IMR-90 (cell line): ENCODE measurements at regions not wholly inside any gene's neighbourhood (a gene's known extent, or its start where the extent isn't known, plus 50 kb on each side); places are given as distances from the start of the nearest gene placed in this dataset.

Experiments
- ATAC-seq: fragments of 200-7000 bp; cut with Tn5 transposase; 2 replicates; pipeline ENCODE4 v1.9.1; 2020; ENCODE audit warnings: low read depth, mild to moderate bottlenecking, moderate library complexity
- BruUV-seq: library from RNA; stranded (reverse); fragments of 400-500 nt; replicated peaks from 2 replicates; lab custom pipeline; 2021; lab: Mats Ljungman, UMichigan
- CTCF ChIA-PET: fragments of 300-600 bp; formaldehyde crosslinking; extraction: SDS; loops from one replicate; lab custom pipeline; 2021; ENCODE audit warnings: antibody characterized with exemption; lab: Yijun Ruan, JAX
- POLR2A ChIA-PET: fragments of 300-600 bp; sonication (Branson Sonifier 250); formaldehyde crosslinking; loops from one replicate; lab custom pipeline; 2022; ENCODE audit warnings: antibody characterized with exemption; ENCODE audit not compliant: unreplicated experiment; lab: Charles Lee
- DNase-seq: peaks from one replicate; pipeline ENCODE4 v3.0.0; 2013
- H2AFZ ChIP-seq: replicated peaks from 2 replicates; pipeline ENCODE3; 2013; ENCODE audit warnings: low read length, mild to moderate bottlenecking; ENCODE audit not compliant: poor library complexity
- H2AK5ac ChIP-seq: 2 replicates; pipeline ENCODE4 v1.6.1; 2013; ENCODE audit warnings: low read depth, low read length, inconsistent platforms
- H2AK9ac ChIP-seq: replicated peaks from 2 replicates; pipeline ENCODE3; 2013; ENCODE audit warnings: mild to moderate bottlenecking, low read depth, low read length, moderate library complexity; ENCODE audit not compliant: poor library complexity
- H2BK120ac ChIP-seq: 2 replicates; pipeline ENCODE4 v1.6.1; 2013; ENCODE audit warnings: low read depth, low read length, inconsistent platforms
- H2BK15ac ChIP-seq: 3 replicates; pipeline ENCODE4 v1.6.1; 2013; ENCODE audit warnings: low read depth, low read length, inconsistent platforms
- H2BK20ac ChIP-seq: 2 replicates; pipeline ENCODE4 v1.6.1; 2013; ENCODE audit warnings: low read depth, mild to moderate bottlenecking, inconsistent platforms, low read length, moderate library complexity
- H2BK5ac ChIP-seq: 2 replicates; pipeline ENCODE4 v1.6.1; 2013; ENCODE audit warnings: mild to moderate bottlenecking, low read depth, low read length, inconsistent platforms; ENCODE audit not compliant: poor library complexity, severe bottlenecking
- H3K14ac ChIP-seq: replicated peaks from 2 replicates; pipeline ENCODE4 v1.6.1; 2013; ENCODE audit warnings: low read depth, low read length, inconsistent platforms
- H3K18ac ChIP-seq: 2 replicates; pipeline ENCODE4 v1.6.1; 2013; ENCODE audit warnings: low read depth, low read length, control low read depth
- H3K23ac ChIP-seq: 2 replicates; pipeline ENCODE4 v1.6.1; 2013; ENCODE audit warnings: low read depth, low read length, inconsistent platforms
- H3K27ac ChIP-seq: 2 replicates; pipeline ENCODE4 v1.5.1; 2013; ENCODE audit warnings: mild to moderate bottlenecking, control low read depth, low read length; ENCODE audit not compliant: insufficient read depth
- H3K27me3 ChIP-seq: 2 replicates; pipeline ENCODE4 v1.6.1; 2013; ENCODE audit warnings: low read length; ENCODE audit not compliant: control insufficient read depth, insufficient read depth
- H3K36me3 ChIP-seq: 2 replicates; pipeline ENCODE4 v1.6.1; 2013; ENCODE audit warnings: low read length, mixed read lengths; ENCODE audit not compliant: control insufficient read depth, insufficient read depth
- H3K4ac ChIP-seq: 2 replicates; pipeline ENCODE4 v1.6.1; 2013; ENCODE audit warnings: low read depth, low read length, inconsistent platforms
- H3K4me1 ChIP-seq: 2 replicates; pipeline ENCODE4 v1.6.1; 2013; ENCODE audit warnings: low read length, mixed read lengths; ENCODE audit not compliant: control insufficient read depth, insufficient read depth
- H3K4me2 ChIP-seq: 2 replicates; pipeline ENCODE4 v1.6.1; 2013; ENCODE audit warnings: low read depth, mild to moderate bottlenecking, control low read depth, low read length, moderate library complexity
- H3K4me3 ChIP-seq: 2 replicates; pipeline ENCODE4 v1.5.1; 2013; ENCODE audit warnings: low read depth, mild to moderate bottlenecking, control low read depth, low read length, moderate library complexity; ENCODE audit not compliant: insufficient read depth
- H3K56ac ChIP-seq: 2 replicates; pipeline ENCODE4 v1.6.1; 2013; ENCODE audit warnings: low read length, inconsistent platforms; ENCODE audit not compliant: insufficient read depth; ENCODE audit errors: extremely low read depth
- H3K79me1 ChIP-seq, 2 experiments: 2 replicates each; pipeline ENCODE4 v1.6.1; 2013; ENCODE audit warnings: low read length in 2 of 2, inconsistent platforms in 1 of 2, low read depth in 1 of 2
- H3K9ac ChIP-seq: 2 replicates; pipeline ENCODE4 v1.6.1; 2013; ENCODE audit warnings: low read depth, low read length, control low read depth
- H3K9me1 ChIP-seq: 2 replicates; pipeline ENCODE4 v1.6.1; 2013; ENCODE audit warnings: low read length, inconsistent platforms; ENCODE audit not compliant: insufficient read depth
- H3K9me3 ChIP-seq: 2 replicates; pipeline ENCODE4 v1.6.1; 2013; ENCODE audit warnings: low read length; ENCODE audit not compliant: control insufficient read depth, insufficient read depth
- H4K20me1 ChIP-seq: 2 replicates; pipeline ENCODE4 v1.6.1; 2013; ENCODE audit warnings: low read length, inconsistent platforms; ENCODE audit not compliant: insufficient read depth
- H4K5ac ChIP-seq: 2 replicates; pipeline ENCODE4 v1.6.1; 2013; ENCODE audit warnings: mild to moderate bottlenecking, low read depth, low read length, control low read depth
- H4K8ac ChIP-seq, 2 experiments: 2 replicates each; pipeline ENCODE4 v1.6.1; 2013; ENCODE audit warnings: low read depth in 2 of 2, low read length in 2 of 2, control low read depth in 1 of 2, inconsistent platforms in 1 of 2
- H4K91ac ChIP-seq: 2 replicates; pipeline ENCODE4 v1.6.1; 2013; ENCODE audit warnings: low read depth, low read length, inconsistent platforms; ENCODE audit not compliant: insufficient read depth
- BHLHE40 ChIP-seq: fragments of 150-350 bp; IDR thresholded peaks from 2 replicates; pipeline ENCODE4 v1.6.1; 2016; ENCODE audit warnings: mild to moderate bottlenecking, low read depth, low read length
- CEBPB ChIP-seq: IDR thresholded peaks from 2 replicates; pipeline ENCODE4 v1.6.1; 2012; ENCODE audit warnings: low read depth, low read length, improper control_type of control experiment
- CHD1 ChIP-seq: IDR thresholded peaks from 2 replicates; pipeline ENCODE4 v1.6.1; 2012; ENCODE audit warnings: low read depth, low read length, improper control_type of control experiment
- FOS ChIP-seq: fragments of 150-350 bp; IDR thresholded peaks from 2 replicates; pipeline ENCODE4 v1.6.1; 2016; ENCODE audit warnings: low read depth, low read length
- MAFK ChIP-seq: IDR thresholded peaks from 2 replicates; pipeline ENCODE4 v1.6.1; 2012; ENCODE audit warnings: low read depth, low read length, improper control_type of control experiment
- MAZ ChIP-seq: IDR thresholded peaks from 2 replicates; pipeline ENCODE4 v1.6.1; 2012; ENCODE audit warnings: low read depth, mild to moderate bottlenecking, low read length, improper control_type of control experiment, moderate library complexity, borderline replicate concordance
- MXI1 ChIP-seq: IDR thresholded peaks from 2 replicates; pipeline ENCODE4 v1.6.1; 2012; ENCODE audit warnings: low read depth, mild to moderate bottlenecking, low read length, moderate library complexity, borderline replicate concordance
- NFE2L2 ChIP-seq: fragments of 150-350 bp; IDR thresholded peaks from 2 replicates; pipeline ENCODE4 v1.6.1; 2016; ENCODE audit warnings: low read depth, mild to moderate bottlenecking, low read length
- POLR2A ChIP-seq: IDR thresholded peaks from 2 replicates; pipeline ENCODE4 v1.6.1; 2012; ENCODE audit warnings: mild to moderate bottlenecking, low read depth, low read length
- RAD21 ChIP-seq: IDR thresholded peaks from 2 replicates; pipeline ENCODE4 v1.6.1; 2012; ENCODE audit warnings: low read length, improper control_type of control experiment
- RCOR1 ChIP-seq: IDR thresholded peaks from 2 replicates; pipeline ENCODE4 v1.6.1; 2012; ENCODE audit warnings: mild to moderate bottlenecking, low read length, improper control_type of control experiment; ENCODE audit not compliant: insufficient replicate concordance
- RFX5 ChIP-seq: IDR thresholded peaks from 2 replicates; pipeline ENCODE4 v1.8.0; 2012; ENCODE audit warnings: low read depth, mild to moderate bottlenecking, low read length, moderate library complexity
- SMC3 ChIP-seq: fragments of 150-350 bp; IDR thresholded peaks from 2 replicates; pipeline ENCODE4 v1.6.1; 2016; ENCODE audit warnings: low read depth, mild to moderate bottlenecking, antibody characterized with exemption, low read length, moderate library complexity
- WGBS, 2 experiments: methylation state at CpG; one replicate each; pipeline versions ENCODE4 v1.1.5 to v1.1.7; 2013; ENCODE audit warnings: missing lambda C conversion rate in 2 of 2; ENCODE audit not compliant: insufficient read length in 1 of 2; ENCODE audit errors: extremely low coverage in 2 of 2; 5-methylcytosine and 5-hydroxymethylcytosine counted together
- dilution Hi-C: fragments of 300-500 bp; cut with HindIII; formaldehyde crosslinking; loops from one replicate; pipeline ENCODE4 v1.14.3; 2018; ENCODE audit warnings: low sequenced_read_pairs; ENCODE audit not compliant: unreplicated experiment
- in situ Hi-C: fragments of 300-500 bp; cut with MboI; formaldehyde crosslinking; loops from 3 replicates; pipeline ENCODE4 v1.14.3; 2019; ENCODE audit warnings: low sequenced_read_pairs, inconsistent platforms, mixed read lengths
- intact Hi-C: fragments of 100-400 bp; cut with micrococcal nuclease; formaldehyde crosslinking; loops from 2 replicates; pipeline ENCODE4 v1.10.0; 2022
- TF ChIP-seq, protein P1 (sequence below): fragments of 150-350 bp; IDR thresholded peaks from 2 replicates; pipeline ENCODE4 v1.6.1; 2016; ENCODE audit warnings: low read depth, mild to moderate bottlenecking, low read length, moderate library complexity, borderline replicate concordance
- TF ChIP-seq, protein P2 (sequence below): fragments of 150-350 bp; IDR thresholded peaks from 2 replicates; pipeline ENCODE4 v1.6.1; 2017; ENCODE audit warnings: mild to moderate bottlenecking, antibody characterized with exemption, low read length, low read depth
- TF ChIP-seq, protein P3 (sequence below): conservative IDR thresholded peaks from 2 replicates; pipeline ENCODE4 v1.5.1; 2012; ENCODE audit warnings: mild to moderate bottlenecking, low read depth, low read length, improper control_type of control experiment

DNA sequence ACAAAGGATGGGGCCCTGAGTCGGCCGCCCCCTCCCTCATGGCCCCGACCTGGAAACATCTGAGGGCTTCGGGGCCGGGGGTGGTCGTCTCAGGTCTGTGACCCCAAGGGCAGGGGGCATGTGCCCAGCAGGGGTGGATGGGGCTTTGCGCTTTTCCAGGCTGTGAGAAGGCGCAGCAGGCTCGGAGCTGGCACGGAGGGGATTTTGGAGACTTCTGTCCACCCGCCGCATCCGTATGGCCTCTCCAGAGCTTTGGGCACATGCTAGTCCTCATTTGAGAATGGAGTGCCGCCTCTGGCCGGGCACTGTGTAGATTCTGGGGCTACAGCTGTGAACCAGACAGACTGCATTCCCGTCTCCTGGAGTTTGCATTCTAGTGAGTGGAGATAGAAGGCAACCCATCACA lies 66.1 kb upstream of the WNT4 start:
- no TSS peak for BruUV-seq
- Histone ChIP-seq H2BK15ac (no peak overlapping the region), H3K23ac (no peak overlapping the region), H2BK20ac (no peak overlapping the region), H2AFZ (no peak overlapping the region), H2BK120ac (no peak overlapping the region), H3K4me2 (no peak overlapping the region), H3K9me1 (no peaks in the 10 kb centered on the region), H2AK9ac (no peak overlapping the region), H3K9ac (no peak overlapping the region), H3K27me3 (peaks cover 83% of the 10 kb centered on the region), H3K14ac (no peak overlapping the region), H2AK5ac (no peak overlapping the region), H4K5ac (no peak overlapping the region), H4K8ac (no peak overlapping the region), H4K91ac (no peak overlapping the region), H3K18ac (no peak overlapping the region), H3K27ac (no peak overlapping the region), H3K36me3 (no peaks in the 10 kb centered on the region), H3K4me1 (no peaks in the 10 kb centered on the region), H3K4me3 (no peak overlapping the region), H2BK5ac (no peak overlapping the region), H3K9me3 (peaks cover under 1% of the 10 kb centered on the region; the same call in 1 of the 2 replicates), H3K56ac (no peak overlapping the region), H3K4ac (no peak overlapping the region), H3K79me1 (no peaks in the 10 kb centered on the region), H4K20me1 (no peaks in the 10 kb centered on the region; the same call in 1 of the 2 replicates)
- ATAC-seq = no peak
- dilution Hi-C loops (no loop called here), in situ Hi-C loops (no loop called here), intact Hi-C loops (no loop called here)
- 53% methylated on average over 8 of the region's 16 CpGs; no CpG with 5 or more reads in 1 of the 2 experiments for WGBS, 2 experiments
- no peak for DNase-seq
- TF ChIP-seq RCOR1 (no peak), MXI1 (no peak), FOS (no peak), CEBPB (no peak), NFE2L2 (no peak), RAD21 (no peak), BHLHE40 (no peak), MAZ (no peak), CHD1 (no peak), RFX5 (no peak), MAFK (no peak), SMC3 (no peak), POLR2A (no peak)
- TF ChIP-seq, protein P1, sequence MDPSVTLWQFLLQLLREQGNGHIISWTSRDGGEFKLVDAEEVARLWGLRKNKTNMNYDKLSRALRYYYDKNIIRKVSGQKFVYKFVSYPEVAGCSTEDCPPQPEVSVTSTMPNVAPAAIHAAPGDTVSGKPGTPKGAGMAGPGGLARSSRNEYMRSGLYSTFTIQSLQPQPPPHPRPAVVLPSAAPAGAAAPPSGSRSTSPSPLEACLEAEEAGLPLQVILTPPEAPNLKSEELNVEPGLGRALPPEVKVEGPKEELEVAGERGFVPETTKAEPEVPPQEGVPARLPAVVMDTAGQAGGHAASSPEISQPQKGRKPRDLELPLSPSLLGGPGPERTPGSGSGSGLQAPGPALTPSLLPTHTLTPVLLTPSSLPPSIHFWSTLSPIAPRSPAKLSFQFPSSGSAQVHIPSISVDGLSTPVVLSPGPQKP = no peak
- TF ChIP-seq, protein P2, sequence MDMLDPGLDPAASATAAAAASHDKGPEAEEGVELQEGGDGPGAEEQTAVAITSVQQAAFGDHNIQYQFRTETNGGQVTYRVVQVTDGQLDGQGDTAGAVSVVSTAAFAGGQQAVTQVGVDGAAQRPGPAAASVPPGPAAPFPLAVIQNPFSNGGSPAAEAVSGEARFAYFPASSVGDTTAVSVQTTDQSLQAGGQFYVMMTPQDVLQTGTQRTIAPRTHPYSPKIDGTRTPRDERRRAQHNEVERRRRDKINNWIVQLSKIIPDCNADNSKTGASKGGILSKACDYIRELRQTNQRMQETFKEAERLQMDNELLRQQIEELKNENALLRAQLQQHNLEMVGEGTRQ = no peak
- TF ChIP-seq, protein P3, sequence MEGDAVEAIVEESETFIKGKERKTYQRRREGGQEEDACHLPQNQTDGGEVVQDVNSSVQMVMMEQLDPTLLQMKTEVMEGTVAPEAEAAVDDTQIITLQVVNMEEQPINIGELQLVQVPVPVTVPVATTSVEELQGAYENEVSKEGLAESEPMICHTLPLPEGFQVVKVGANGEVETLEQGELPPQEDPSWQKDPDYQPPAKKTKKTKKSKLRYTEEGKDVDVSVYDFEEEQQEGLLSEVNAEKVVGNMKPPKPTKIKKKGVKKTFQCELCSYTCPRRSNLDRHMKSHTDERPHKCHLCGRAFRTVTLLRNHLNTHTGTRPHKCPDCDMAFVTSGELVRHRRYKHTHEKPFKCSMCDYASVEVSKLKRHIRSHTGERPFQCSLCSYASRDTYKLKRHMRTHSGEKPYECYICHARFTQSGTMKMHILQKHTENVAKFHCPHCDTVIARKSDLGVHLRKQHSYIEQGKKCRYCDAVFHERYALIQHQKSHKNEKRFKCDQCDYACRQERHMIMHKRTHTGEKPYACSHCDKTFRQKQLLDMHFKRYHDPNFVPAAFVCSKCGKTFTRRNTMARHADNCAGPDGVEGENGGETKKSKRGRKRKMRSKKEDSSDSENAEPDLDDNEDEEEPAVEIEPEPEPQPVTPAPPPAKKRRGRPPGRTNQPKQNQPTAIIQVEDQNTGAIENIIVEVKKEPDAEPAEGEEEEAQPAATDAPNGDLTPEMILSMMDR = no peak
- CTCF ChIA-PET = no interaction called here
- POLR2A ChIA-PET = no interaction called here
